Transverse colon (tissue), 4 donors: ENCODE measurements at regions not wholly inside any gene's neighbourhood (a gene's known extent, or its start where the extent isn't known, plus 50 kb on each side); places are given as distances from the start of the nearest gene placed in this dataset.

Experiments used
- DNase-seq: peaks from one replicate; pipeline ENCODE4 v3.0.0-alpha.2; 2019
- H3K27ac ChIP-seq, 4 donors: fragments of 200-600 bp; sonication (generic); 2 replicates each; pipeline ENCODE4 v1.5.1; 2016 to 2018; ENCODE audit warnings: inconsistent platforms in 4 of 4
- H3K27me3 ChIP-seq: fragments of 200-600 bp; sonication (generic); 2 replicates; pipeline ENCODE4 v1.5.1; 2017; ENCODE audit warnings: inconsistent platforms
- H3K36me3 ChIP-seq, 4 donors: fragments of 200-600 bp; sonication (generic); 2 replicates each; pipeline ENCODE4 v1.5.1; 2017 to 2019; ENCODE audit warnings: inconsistent platforms in 4 of 4
- H3K4me1 ChIP-seq, 4 donors: fragments of 200-600 bp; sonication (generic); 2 replicates each; pipeline ENCODE4 v1.5.1; 2017 to 2020; ENCODE audit warnings: inconsistent platforms in 4 of 4
- H3K4me3 ChIP-seq, 4 donors: fragments of 200-600 bp; sonication (generic); 1 replicate in 1 of 4; 2 replicates in 3 of 4; pipeline versions ENCODE4 v1.5.1 to v1.6.1; 2017 to 2019; ENCODE audit warnings: inconsistent platforms in 4 of 4
- H3K9me3 ChIP-seq, 2 donors: fragments of 200-600 bp; sonication (generic); 2 replicates each; pipeline ENCODE4 v1.5.1; 2017 to 2019; ENCODE audit warnings: inconsistent platforms in 2 of 2
- EP300 ChIP-seq: sonication (generic); formaldehyde crosslinking; IDR thresholded peaks from one replicate; pipeline ENCODE4 v1.6.1; 2017; ENCODE audit warnings: antibody characterized with exemption, low read depth
- POLR2A ChIP-seq: fragments of 450-650 bp; IDR thresholded peaks from one replicate; pipeline ENCODE4 v1.6.1; 2016; ENCODE audit warnings: antibody characterized with exemption, mild to moderate bottlenecking, moderate library complexity
- POLR2AphosphoS5 ChIP-seq, 3 donors: sonication (generic); formaldehyde crosslinking; IDR thresholded peaks; one replicate each; pipeline ENCODE4 v1.6.1; 2016; ENCODE audit warnings: antibody characterized with exemption in 3 of 3
- WGBS, 2 donors: methylation state at CpG; one replicate each; pipeline ENCODE4 v1.1.5; 2018; ENCODE audit warnings: low coverage in 1 of 2; 5-methylcytosine and 5-hydroxymethylcytosine counted together
- in situ Hi-C, 4 donors: fragments of 200-750 bp; cut with MboI; loops; one replicate each; pipeline versions ENCODE4 v1.15.0 to v1.15.1; 2017; ENCODE audit warnings: low sequenced_read_pairs in 3 of 4, low pct_ligation_motif_present in 1 of 4, low pct_unique_long_range_greater_than_20kb in 1 of 4
- intact Hi-C: fragments of 100-400 bp; cut with DNase I; formaldehyde crosslinking; loops from one replicate; pipeline ENCODE4 v1.15.1; 2023; ENCODE audit warnings: low total_unique reads
- TF ChIP-seq, protein P1 (sequence below), 5 experiments: fragments of 200-600 bp in 3 of 5; fragments of 450-650 bp in 2 of 5; sonication (generic) in 3 of 5; IDR thresholded peaks; 1 replicate in 2 of 5; 2 replicates in 3 of 5; pipeline ENCODE4 v1.5.1; 2016 to 2017; ENCODE audit warnings: antibody characterized with exemption in 5 of 5, inconsistent platforms in 3 of 5, mild to moderate bottlenecking in 2 of 5, moderate library complexity in 1 of 5

DNA sequence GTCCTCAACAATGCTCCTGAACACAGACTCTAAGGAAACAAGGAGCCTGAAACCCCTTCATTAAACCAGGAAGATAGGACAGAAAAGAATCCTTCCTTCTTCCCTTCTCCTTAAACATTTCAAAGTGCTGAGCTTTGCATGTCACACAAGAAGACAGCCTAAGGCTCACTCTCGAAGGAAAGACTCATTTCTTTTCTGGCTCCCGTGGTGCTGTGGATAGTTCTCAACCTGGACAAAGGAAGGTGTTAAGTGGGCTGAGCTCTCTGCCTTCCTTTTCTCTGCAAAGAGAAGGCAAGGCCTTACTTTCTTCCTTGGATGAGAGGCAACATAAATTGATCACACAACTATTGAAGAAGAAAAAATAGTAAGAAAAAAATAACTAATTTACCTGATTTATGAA, 452.4 kb upstream of the DDI1 start:
- in situ Hi-C loops, result no loop called here
- no peaks in the 10 kb centered on the region for H3K27me3 ChIP-seq
- 50 to 57% methylated on average over 2 of the region's 2 CpGs for WGBS, 2 donors
- no peaks in the 10 kb centered on the region for H3K36me3 ChIP-seq
- H3K27ac ChIP-seq, result no peak overlapping the region
- H3K9me3 ChIP-seq, result no peaks in the 10 kb centered on the region
- intact Hi-C loops, result no loop called here
- TF ChIP-seq, protein P1, sequence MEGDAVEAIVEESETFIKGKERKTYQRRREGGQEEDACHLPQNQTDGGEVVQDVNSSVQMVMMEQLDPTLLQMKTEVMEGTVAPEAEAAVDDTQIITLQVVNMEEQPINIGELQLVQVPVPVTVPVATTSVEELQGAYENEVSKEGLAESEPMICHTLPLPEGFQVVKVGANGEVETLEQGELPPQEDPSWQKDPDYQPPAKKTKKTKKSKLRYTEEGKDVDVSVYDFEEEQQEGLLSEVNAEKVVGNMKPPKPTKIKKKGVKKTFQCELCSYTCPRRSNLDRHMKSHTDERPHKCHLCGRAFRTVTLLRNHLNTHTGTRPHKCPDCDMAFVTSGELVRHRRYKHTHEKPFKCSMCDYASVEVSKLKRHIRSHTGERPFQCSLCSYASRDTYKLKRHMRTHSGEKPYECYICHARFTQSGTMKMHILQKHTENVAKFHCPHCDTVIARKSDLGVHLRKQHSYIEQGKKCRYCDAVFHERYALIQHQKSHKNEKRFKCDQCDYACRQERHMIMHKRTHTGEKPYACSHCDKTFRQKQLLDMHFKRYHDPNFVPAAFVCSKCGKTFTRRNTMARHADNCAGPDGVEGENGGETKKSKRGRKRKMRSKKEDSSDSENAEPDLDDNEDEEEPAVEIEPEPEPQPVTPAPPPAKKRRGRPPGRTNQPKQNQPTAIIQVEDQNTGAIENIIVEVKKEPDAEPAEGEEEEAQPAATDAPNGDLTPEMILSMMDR (IDR thresholded peaks at IDR 0.05), result no peak
- TF ChIP-seq POLR2A, result no peak
- TF ChIP-seq EP300, result no peak
- TF ChIP-seq POLR2AphosphoS5 (IDR thresholded peaks at IDR 0.05), result no peak
- no peak for DNase-seq
- H3K4me3 ChIP-seq, result no peak overlapping the region
- H3K4me1 ChIP-seq, result no peaks in the 10 kb centered on the region

DNA sequence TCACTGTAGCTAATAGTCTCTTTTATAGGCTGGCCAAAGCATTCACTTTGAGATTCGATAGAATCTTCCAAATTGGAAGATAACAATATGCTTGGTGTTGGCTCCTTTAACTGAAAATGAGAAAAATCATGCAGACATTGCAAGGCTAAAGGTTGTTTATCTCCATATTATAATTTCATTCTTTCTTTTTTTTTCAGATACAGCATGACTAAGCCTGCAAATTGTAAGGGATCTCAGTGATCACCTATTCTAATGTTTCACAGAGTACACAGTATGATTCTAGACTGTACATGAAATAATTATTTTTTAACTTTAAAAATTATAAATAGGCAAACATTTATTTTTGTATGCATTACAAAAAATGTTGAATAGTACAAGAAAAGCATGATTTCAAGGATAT, 451.7 kb upstream of the DDI1 start:
- 80 to 100% methylated on average over 1 of the region's 1 CpG for WGBS, 2 donors
- H3K9me3 ChIP-seq, result no peaks in the 10 kb centered on the region
- H3K27me3 ChIP-seq, result no peaks in the 10 kb centered on the region
- DNase-seq, result no peak
- H3K36me3 ChIP-seq, result no peaks in the 10 kb centered on the region
- intact Hi-C loops, result no loop called here
- H3K4me1 ChIP-seq, result no peaks in the 10 kb centered on the region
- no peak overlapping the region for H3K4me3 ChIP-seq
- in situ Hi-C loops, result no loop called here
- H3K27ac ChIP-seq, result no peak overlapping the region
- TF ChIP-seq POLR2AphosphoS5 (IDR thresholded peaks at IDR 0.05) (no peak), POLR2A (no peak), EP300 (no peak)
- TF ChIP-seq, protein P1 (IDR thresholded peaks at IDR 0.05), result no peak

DNA sequence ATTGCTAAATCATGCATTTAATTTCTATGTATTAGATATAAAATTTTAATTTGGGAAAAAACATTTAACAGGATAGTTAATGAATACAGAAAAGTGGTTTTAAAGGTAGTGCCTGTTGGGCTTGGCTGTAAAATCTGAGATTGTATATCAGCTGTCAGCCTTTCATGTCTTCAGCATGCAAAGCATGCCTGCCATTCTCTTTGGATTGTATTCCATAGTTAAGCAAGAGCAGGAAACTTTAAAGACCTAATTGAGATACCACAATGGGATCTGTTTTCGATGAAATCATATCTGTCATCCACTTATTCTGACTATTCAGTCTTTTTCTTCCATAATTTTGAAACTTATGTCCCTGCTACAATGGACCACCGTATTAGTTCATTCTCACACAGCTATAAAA, 451.0 kb upstream of the DDI1 start:
- H3K27ac ChIP-seq, result no peak overlapping the region
- H3K4me1 ChIP-seq, result no peaks in the 10 kb centered on the region
- TF ChIP-seq EP300, result no peak
- no peak for TF ChIP-seq POLR2AphosphoS5 (IDR thresholded peaks at IDR 0.05)
- TF ChIP-seq, protein P1 (IDR thresholded peaks at IDR 0.05), result no peak
- TF ChIP-seq POLR2A, result no peak
- intact Hi-C loops, result no loop called here
- no peak overlapping the region for H3K4me3 ChIP-seq
- no peaks in the 10 kb centered on the region for H3K9me3 ChIP-seq
- DNase-seq, result no peak
- 47 to 100% methylated on average over 1 to 2 of the region's 2 CpGs for WGBS, 2 donors
- in situ Hi-C loops, result no loop called here
- H3K27me3 ChIP-seq, result no peaks in the 10 kb centered on the region
- H3K36me3 ChIP-seq, result no peaks in the 10 kb centered on the region

DNA sequence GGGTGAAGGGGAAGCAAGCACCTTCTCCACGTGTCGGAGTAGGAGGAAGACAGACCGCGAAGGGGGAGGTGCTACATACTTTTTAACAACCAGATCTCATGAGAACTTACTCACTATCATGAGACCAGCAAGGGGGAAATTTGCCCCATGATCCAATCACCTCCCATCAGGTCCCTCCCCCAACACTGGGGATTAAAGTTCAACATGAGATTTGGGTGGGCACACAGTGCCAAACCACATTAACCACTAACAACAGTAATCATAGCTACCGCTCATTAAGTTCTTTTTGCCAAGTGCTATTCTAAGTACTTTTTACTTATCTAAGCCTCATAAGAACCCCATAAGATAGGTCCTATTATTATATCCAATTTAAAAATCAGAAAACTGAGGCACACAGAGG, 450.5 kb upstream of the DDI1 start:
- Histone ChIP-seq H3K4me3 (no peak overlapping the region), H3K4me1 (no peaks in the 10 kb centered on the region), H3K9me3 (no peaks in the 10 kb centered on the region), H3K27me3 (no peaks in the 10 kb centered on the region), H3K27ac (no peak overlapping the region), H3K36me3 (no peaks in the 10 kb centered on the region)
- intact Hi-C loops (no loop called here), in situ Hi-C loops (no loop called here)
- TF ChIP-seq, protein P1 (IDR thresholded peaks at IDR 0.05), result no peak
- TF ChIP-seq POLR2AphosphoS5 (IDR thresholded peaks at IDR 0.05) (no peak), POLR2A (no peak), EP300 (no peak)
- WGBS, 2 donors, result 73% methylated on average over 3 to 5 of the region's 5 CpGs
- DNase-seq, result no peak
